Breast epithelium (tissue), 4 donors: ENCODE measurements at regions not wholly inside any gene's neighbourhood (a gene's known extent, or its start where the extent isn't known, plus 50 kb on each side); places are given as distances from the start of the nearest gene placed in this dataset.

ENCODE experiments used
- DNase-seq, 2 donors: peaks; one replicate each; pipeline ENCODE4 v3.0.0-alpha.2; 2019; ENCODE audit warnings: low spot score in 2 of 2
- H3K27ac ChIP-seq, 2 donors: fragments of 200-600 bp; sonication (generic) in 1 of 2; one replicate each; pipeline ENCODE4 v1.5.1; 2016 to 2019; ENCODE audit warnings: mild to moderate bottlenecking in 1 of 2
- H3K27me3 ChIP-seq, 2 donors: fragments of 200-600 bp; sonication (generic) in 1 of 2; one replicate each; pipeline versions ENCODE4 v1.5.1 to v1.6.0; 2017 to 2019; ENCODE audit warnings: control low read depth in 1 of 2, mild to moderate bottlenecking in 1 of 2
- H3K36me3 ChIP-seq: fragments of 200-600 bp; one replicate; pipeline ENCODE4 v1.5.1; 2019
- H3K4me1 ChIP-seq, 2 donors: fragments of 200-600 bp; sonication (generic); one replicate each; pipeline ENCODE4 v1.5.1; 2016 to 2019; ENCODE audit warnings: control low read depth in 1 of 2
- H3K4me3 ChIP-seq, 3 donors: fragments of 200-600 bp; sonication (generic); 1 replicate in 2 of 3; 2 replicates in 1 of 3; pipeline ENCODE4 v1.5.1; 2016 to 2019; ENCODE audit warnings: mild to moderate bottlenecking in 3 of 3, moderate library complexity in 2 of 3
- H3K9me3 ChIP-seq, 2 donors: fragments of 200-600 bp; sonication (generic) in 1 of 2; one replicate each; pipeline ENCODE4 v1.5.1; 2016 to 2019; ENCODE audit warnings: control low read depth in 1 of 2
- POLR2A ChIP-seq: fragments of 450-650 bp; IDR thresholded peaks from one replicate; pipeline ENCODE4 v1.6.1; 2016; ENCODE audit warnings: antibody characterized with exemption, mild to moderate bottlenecking, moderate library complexity
- POLR2AphosphoS5 ChIP-seq, 3 donors: sonication (generic); formaldehyde crosslinking; IDR thresholded peaks; one replicate each; pipeline ENCODE4 v1.6.1; 2017; ENCODE audit warnings: antibody characterized with exemption in 3 of 3
- intact Hi-C: fragments of 100-400 bp; cut with DNase I; formaldehyde crosslinking; loops from one replicate; pipeline ENCODE4 v1.15.1; 2023; ENCODE audit warnings: low total_unique reads
- TF ChIP-seq, protein P1 (sequence below), 3 donors: fragments of 450-650 bp; IDR thresholded peaks; one replicate each; pipeline ENCODE4 v1.5.1; 2016 to 2017; ENCODE audit warnings: antibody characterized with exemption in 3 of 3, mild to moderate bottlenecking in 3 of 3, moderate library complexity in 3 of 3

DNA sequence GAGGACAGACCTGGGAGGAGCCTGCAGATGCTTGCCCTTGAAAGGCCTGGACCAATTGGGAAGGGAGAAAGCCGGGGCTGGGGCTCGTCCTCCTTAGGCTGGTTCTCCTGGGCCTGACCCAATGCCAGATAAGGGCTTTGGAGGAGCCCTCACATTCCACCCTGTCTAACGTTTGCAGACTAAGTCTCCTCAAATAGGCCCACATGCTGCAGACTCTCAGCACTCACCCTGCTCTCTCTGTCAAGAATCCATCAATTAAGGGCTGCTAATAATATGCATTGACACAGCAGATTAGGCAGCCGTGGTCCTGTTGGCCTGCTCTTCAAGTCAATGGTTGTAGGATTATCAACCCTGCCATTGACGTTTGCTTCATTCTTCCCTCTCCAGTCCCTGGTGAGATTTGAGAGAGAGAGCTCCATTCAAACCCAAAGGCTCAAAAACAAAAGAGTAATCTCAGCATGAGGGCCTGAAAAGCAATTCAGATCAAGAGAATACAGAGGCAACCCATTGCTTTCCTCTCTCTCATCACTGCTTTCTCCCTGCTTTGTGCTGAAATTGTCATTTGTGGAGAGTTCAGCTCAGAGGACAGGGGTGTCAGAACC, 167.6 kb downstream of the INSIG2 start:
- intact Hi-C loops, result no loop called here
- H3K4me1 ChIP-seq, result no peaks in the 10 kb centered on the region
- no peak overlapping the region for H3K27ac ChIP-seq
- no peaks in the 10 kb centered on the region for H3K27me3 ChIP-seq
- TF ChIP-seq, protein P1, sequence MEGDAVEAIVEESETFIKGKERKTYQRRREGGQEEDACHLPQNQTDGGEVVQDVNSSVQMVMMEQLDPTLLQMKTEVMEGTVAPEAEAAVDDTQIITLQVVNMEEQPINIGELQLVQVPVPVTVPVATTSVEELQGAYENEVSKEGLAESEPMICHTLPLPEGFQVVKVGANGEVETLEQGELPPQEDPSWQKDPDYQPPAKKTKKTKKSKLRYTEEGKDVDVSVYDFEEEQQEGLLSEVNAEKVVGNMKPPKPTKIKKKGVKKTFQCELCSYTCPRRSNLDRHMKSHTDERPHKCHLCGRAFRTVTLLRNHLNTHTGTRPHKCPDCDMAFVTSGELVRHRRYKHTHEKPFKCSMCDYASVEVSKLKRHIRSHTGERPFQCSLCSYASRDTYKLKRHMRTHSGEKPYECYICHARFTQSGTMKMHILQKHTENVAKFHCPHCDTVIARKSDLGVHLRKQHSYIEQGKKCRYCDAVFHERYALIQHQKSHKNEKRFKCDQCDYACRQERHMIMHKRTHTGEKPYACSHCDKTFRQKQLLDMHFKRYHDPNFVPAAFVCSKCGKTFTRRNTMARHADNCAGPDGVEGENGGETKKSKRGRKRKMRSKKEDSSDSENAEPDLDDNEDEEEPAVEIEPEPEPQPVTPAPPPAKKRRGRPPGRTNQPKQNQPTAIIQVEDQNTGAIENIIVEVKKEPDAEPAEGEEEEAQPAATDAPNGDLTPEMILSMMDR (IDR thresholded peaks at IDR 0.05), result no peak
- TF ChIP-seq POLR2A (no peak), POLR2AphosphoS5 (IDR thresholded peaks at IDR 0.05) (no peak)
- no peak for DNase-seq
- no peak overlapping the region for H3K4me3 ChIP-seq
- no peaks in the 10 kb centered on the region for H3K36me3 ChIP-seq
- H3K9me3 ChIP-seq, result no peaks in the 10 kb centered on the region

DNA sequence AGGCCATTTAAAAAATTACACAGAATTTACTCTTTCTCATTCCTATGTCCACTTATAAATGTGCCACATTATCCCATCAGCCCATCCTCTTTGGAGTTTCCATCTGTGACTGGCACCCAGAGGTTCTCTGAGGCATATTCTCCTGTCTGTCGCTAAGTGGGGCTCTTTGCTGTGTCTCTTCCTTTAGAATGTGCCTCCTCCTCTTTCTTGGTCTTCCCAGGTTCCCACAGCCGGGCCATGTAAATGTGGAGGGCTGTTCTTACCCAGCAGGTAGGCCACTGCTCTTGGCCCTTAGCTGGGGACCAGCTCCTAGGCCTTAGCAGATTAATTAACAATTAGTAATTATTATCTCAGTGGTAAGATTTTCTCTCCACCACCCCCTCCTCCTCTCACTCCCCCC, 167.0 kb downstream of the INSIG2 start:
- H3K27me3 ChIP-seq, result no peaks in the 10 kb centered on the region
- no peaks in the 10 kb centered on the region for H3K9me3 ChIP-seq
- H3K4me1 ChIP-seq, result no peaks in the 10 kb centered on the region
- H3K36me3 ChIP-seq, result no peaks in the 10 kb centered on the region
- intact Hi-C loops, result no loop called here
- DNase-seq, result no peak
- no peak overlapping the region for H3K4me3 ChIP-seq
- H3K27ac ChIP-seq, result no peak overlapping the region
- TF ChIP-seq, protein P1 (IDR thresholded peaks at IDR 0.05), result no peak
- TF ChIP-seq POLR2A (no peak), POLR2AphosphoS5 (IDR thresholded peaks at IDR 0.05) (no peak)

DNA sequence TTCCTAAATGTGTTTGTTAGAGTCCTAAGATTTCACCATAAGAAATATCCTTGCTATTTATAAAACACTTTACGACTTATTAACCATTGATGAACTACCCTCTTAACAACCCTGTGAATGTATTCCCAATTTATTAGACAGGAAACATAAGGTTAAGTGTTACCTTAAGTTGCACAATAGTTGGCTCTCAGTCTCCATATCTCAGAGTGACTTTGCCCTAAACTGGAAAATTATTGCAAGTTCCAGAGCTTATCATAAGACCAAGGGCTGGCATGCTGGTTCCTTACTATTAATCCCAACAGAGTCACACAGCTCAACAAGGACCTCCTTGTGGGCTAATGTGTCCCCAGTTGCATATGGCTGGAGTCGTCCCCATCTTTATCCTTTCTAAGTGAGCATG, 165.8 kb downstream of the INSIG2 start:
- TF ChIP-seq POLR2A (no peak), POLR2AphosphoS5 (IDR thresholded peaks at IDR 0.05) (no peak)
- TF ChIP-seq, protein P1 (IDR thresholded peaks at IDR 0.05), result no peak

DNA sequence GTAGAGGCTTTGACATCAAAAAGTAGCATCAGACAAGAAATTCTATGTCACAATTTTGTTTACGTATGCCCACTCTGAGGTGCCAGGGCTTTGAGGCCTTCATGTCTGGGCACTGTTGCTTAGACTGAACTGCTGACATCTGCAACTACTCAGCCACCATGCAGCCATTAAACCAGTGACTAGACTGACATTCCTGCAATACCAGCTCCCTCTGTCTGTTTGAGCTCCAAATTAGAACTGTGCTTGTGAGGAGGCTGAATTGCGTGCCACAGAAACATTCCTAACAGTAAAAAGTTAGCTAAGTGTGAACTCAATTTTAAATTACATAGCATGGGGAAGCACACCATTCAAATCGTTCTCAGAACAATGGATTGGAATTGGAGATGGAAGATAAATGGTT, 163.2 kb downstream of the INSIG2 start:
- intact Hi-C loops, result no loop called here
- Histone ChIP-seq H3K4me1 (no peaks in the 10 kb centered on the region), H3K4me3 (no peak overlapping the region)

More for the DNA sequence above, 165.8 kb downstream of the INSIG2 start:
- Histone ChIP-seq H3K36me3 (no peaks in the 10 kb centered on the region), H3K4me3 (no peak overlapping the region), H3K9me3 (no peaks in the 10 kb centered on the region), H3K27ac (no peak overlapping the region), H3K4me1 (no peaks in the 10 kb centered on the region), H3K27me3 (no peaks in the 10 kb centered on the region)
- DNase-seq, result no peak
- intact Hi-C loops, result no loop called here

DNA sequence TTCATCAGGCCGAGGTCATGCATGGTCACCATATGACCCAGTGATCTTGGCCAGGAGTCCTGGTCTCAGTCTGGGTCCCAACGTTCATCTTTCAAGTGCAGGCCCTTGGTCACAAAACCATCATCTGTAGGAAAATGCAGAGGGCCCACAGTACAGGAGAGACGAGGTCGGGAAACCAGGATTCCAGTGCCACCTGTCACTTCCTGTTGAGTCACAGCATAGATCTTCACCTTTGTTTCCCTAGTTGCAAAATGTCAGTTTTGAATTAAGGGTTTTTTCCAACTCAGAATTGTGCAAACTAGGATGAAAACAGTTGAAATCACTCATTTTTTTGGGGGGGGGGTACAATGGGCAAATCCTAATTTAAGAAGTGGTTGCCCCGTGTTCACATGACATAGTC, 162.2 kb downstream of the INSIG2 start:
- Histone ChIP-seq H3K4me1 (no peaks in the 10 kb centered on the region), H3K9me3 (no peaks in the 10 kb centered on the region), H3K27ac (no peak overlapping the region), H3K36me3 (no peaks in the 10 kb centered on the region), H3K27me3 (no peaks in the 10 kb centered on the region), H3K4me3 (no peak overlapping the region)
- no peak for DNase-seq
- intact Hi-C loops, result no loop called here
- TF ChIP-seq POLR2AphosphoS5 (IDR thresholded peaks at IDR 0.05) (no peak), POLR2A (no peak)
- TF ChIP-seq, protein P1 (IDR thresholded peaks at IDR 0.05), result no peak

More for the DNA sequence above, 163.2 kb downstream of the INSIG2 start:
- no peaks in the 10 kb centered on the region for H3K36me3 ChIP-seq
- no peak for DNase-seq
- TF ChIP-seq POLR2A (no peak), POLR2AphosphoS5 (IDR thresholded peaks at IDR 0.05) (no peak)
- TF ChIP-seq, protein P1 (IDR thresholded peaks at IDR 0.05), result no peak
- H3K27ac ChIP-seq, result no peak overlapping the region
- no peaks in the 10 kb centered on the region for H3K27me3 ChIP-seq
- H3K9me3 ChIP-seq, result no peaks in the 10 kb centered on the region
